ENCODE measurements at regions not wholly inside any gene's neighbourhood (a gene's known extent, or its start where the extent isn't known, plus 50 kb on each side); places are given as distances from the start of the nearest gene placed in this dataset.

DNA sequence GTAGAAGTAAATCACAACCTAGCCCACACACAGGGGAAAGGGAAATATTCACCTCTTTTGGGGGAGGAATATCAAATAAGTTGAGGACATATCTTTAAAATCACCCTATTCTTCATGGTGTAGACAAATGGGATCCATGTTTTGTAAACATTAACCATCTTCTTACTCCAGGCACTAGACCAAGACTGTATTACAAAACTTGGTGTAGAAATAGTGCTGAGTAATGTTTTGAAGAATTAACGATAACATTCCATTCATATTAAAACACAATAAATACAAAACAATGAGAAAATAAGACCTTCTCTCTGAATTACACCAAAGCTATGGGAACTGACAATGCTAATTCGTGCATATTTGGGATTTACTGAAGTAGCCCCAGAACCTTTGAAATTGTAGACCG lies 633.6 kb downstream of the BCL11B start:
- TF ChIP-seq, protein P1, sequence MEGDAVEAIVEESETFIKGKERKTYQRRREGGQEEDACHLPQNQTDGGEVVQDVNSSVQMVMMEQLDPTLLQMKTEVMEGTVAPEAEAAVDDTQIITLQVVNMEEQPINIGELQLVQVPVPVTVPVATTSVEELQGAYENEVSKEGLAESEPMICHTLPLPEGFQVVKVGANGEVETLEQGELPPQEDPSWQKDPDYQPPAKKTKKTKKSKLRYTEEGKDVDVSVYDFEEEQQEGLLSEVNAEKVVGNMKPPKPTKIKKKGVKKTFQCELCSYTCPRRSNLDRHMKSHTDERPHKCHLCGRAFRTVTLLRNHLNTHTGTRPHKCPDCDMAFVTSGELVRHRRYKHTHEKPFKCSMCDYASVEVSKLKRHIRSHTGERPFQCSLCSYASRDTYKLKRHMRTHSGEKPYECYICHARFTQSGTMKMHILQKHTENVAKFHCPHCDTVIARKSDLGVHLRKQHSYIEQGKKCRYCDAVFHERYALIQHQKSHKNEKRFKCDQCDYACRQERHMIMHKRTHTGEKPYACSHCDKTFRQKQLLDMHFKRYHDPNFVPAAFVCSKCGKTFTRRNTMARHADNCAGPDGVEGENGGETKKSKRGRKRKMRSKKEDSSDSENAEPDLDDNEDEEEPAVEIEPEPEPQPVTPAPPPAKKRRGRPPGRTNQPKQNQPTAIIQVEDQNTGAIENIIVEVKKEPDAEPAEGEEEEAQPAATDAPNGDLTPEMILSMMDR (IDR thresholded peaks at IDR 0.05; ENCODE audit: low read depth, low read length) = no peak
- no peak for TF ChIP-seq POLR2A (IDR thresholded peaks at IDR 0.05; ENCODE audit: extremely low read depth, insufficient read length)

Measured in NB4 (cell line).